ENCODE measurements at regions not wholly inside any gene's neighbourhood (a gene's known extent, or its start where the extent isn't known, plus 50 kb on each side); places are given as distances from the start of the nearest gene placed in this dataset.

- H3K9me3 ChIP-seq (ENCODE audit: low read length): no peaks in the 10 kb centered on the region
- no peaks in the 10 kb centered on the region for H3K27me3 ChIP-seq (ENCODE audit: insufficient read depth, low read depth, low read length)
- no peaks in the 10 kb centered on the region for H3K9me2 ChIP-seq (ENCODE audit: insufficient read depth, low read length)
- H3K4me3 ChIP-seq (ENCODE audit: low read length): no peak overlapping the region
- no peaks in the 10 kb centered on the region for H3K79me2 ChIP-seq (replicated peaks; ENCODE audit: insufficient read depth, low read length)
- no peak overlapping the region for H3K27ac ChIP-seq (ENCODE audit: low read length)
- no peaks in the 10 kb centered on the region for H3F3A ChIP-seq (ENCODE audit: insufficient read depth, low read length, poor library complexity, severe bottlenecking)
- H3K4me2 ChIP-seq (ENCODE audit: low read length): no peak overlapping the region
- H4K20me1 ChIP-seq (ENCODE audit: insufficient read depth): no peaks in the 10 kb centered on the region
- TF ChIP-seq SMC3 (conservative IDR thresholded peaks at IDR 0.05; ENCODE audit: poor library complexity): no peak
- TF ChIP-seq POLR2AphosphoS5 (IDR thresholded peaks at IDR 0.05): no peak
- TF ChIP-seq, protein P1, sequence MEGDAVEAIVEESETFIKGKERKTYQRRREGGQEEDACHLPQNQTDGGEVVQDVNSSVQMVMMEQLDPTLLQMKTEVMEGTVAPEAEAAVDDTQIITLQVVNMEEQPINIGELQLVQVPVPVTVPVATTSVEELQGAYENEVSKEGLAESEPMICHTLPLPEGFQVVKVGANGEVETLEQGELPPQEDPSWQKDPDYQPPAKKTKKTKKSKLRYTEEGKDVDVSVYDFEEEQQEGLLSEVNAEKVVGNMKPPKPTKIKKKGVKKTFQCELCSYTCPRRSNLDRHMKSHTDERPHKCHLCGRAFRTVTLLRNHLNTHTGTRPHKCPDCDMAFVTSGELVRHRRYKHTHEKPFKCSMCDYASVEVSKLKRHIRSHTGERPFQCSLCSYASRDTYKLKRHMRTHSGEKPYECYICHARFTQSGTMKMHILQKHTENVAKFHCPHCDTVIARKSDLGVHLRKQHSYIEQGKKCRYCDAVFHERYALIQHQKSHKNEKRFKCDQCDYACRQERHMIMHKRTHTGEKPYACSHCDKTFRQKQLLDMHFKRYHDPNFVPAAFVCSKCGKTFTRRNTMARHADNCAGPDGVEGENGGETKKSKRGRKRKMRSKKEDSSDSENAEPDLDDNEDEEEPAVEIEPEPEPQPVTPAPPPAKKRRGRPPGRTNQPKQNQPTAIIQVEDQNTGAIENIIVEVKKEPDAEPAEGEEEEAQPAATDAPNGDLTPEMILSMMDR (IDR thresholded peaks at IDR 0.05; ENCODE audit: poor library complexity, severe bottlenecking): no peak
- TF ChIP-seq MXI1 (conservative IDR thresholded peaks at IDR 0.05; ENCODE audit: poor library complexity, severe bottlenecking): no peak
- no peak for TF ChIP-seq EZH2 (IDR thresholded peaks at IDR 0.05; ENCODE audit: borderline replicate concordance, insufficient read depth, low read length, poor library complexity, severe bottlenecking)
- H3K9ac ChIP-seq (ENCODE audit: low read length): no peak overlapping the region
- no peaks in the 10 kb centered on the region for H3K36me3 ChIP-seq (ENCODE audit: insufficient read depth, low read length)
- no peak overlapping the region for H2AFZ ChIP-seq (ENCODE audit: low read depth, low read length)
Observed at GRCh38 chr4:23360718-23361117, 529.1 kb downstream of the PPARGC1A start.

DNA sequence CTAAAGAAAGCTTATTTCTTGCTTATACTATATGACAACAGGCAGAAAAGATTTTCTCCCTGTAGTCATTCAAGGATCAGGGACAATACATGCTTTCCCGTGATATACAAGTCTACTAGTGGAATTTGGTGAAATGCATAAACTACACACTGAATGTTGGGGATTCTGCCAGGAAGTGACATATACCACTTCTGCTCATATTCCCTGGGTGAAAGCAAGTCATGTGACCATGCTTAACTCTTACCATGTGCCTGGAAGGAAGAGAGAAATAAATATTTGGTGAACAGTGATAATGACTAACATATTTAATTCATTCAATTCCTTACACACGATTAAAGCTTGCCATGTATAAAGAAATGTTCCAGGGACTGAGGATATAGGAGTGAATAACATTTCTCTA is 534.6 kb downstream of the PPARGC1A start:
- Histone ChIP-seq H3K79me2 (replicated peaks; ENCODE audit: insufficient read depth, low read length) (no peaks in the 10 kb centered on the region), H3K27me3 (ENCODE audit: insufficient read depth, low read depth, low read length) (no peaks in the 10 kb centered on the region), H3K4me2 (ENCODE audit: low read length) (no peak overlapping the region), H2AFZ (ENCODE audit: low read depth, low read length) (no peak overlapping the region), H3K36me3 (ENCODE audit: insufficient read depth, low read length) (no peaks in the 10 kb centered on the region), H3K9ac (ENCODE audit: low read length) (no peak overlapping the region), H3K27ac (ENCODE audit: low read length) (no peak overlapping the region), H4K20me1 (ENCODE audit: insufficient read depth) (no peaks in the 10 kb centered on the region), H3K9me2 (ENCODE audit: insufficient read depth, low read length) (no peaks in the 10 kb centered on the region), H3F3A (ENCODE audit: insufficient read depth, low read length, poor library complexity, severe bottlenecking) (no peaks in the 10 kb centered on the region), H3K9me3 (ENCODE audit: low read length) (no peaks in the 10 kb centered on the region), H3K4me3 (ENCODE audit: low read length) (no peak overlapping the region)
- no peak for TF ChIP-seq POLR2AphosphoS5 (IDR thresholded peaks at IDR 0.05)
- TF ChIP-seq, protein P1 (IDR thresholded peaks at IDR 0.05; ENCODE audit: poor library complexity, severe bottlenecking): no peak
- TF ChIP-seq TAF1 (IDR thresholded peaks at IDR 0.05; ENCODE audit: low read depth): no peak
- TF ChIP-seq, protein P2, sequence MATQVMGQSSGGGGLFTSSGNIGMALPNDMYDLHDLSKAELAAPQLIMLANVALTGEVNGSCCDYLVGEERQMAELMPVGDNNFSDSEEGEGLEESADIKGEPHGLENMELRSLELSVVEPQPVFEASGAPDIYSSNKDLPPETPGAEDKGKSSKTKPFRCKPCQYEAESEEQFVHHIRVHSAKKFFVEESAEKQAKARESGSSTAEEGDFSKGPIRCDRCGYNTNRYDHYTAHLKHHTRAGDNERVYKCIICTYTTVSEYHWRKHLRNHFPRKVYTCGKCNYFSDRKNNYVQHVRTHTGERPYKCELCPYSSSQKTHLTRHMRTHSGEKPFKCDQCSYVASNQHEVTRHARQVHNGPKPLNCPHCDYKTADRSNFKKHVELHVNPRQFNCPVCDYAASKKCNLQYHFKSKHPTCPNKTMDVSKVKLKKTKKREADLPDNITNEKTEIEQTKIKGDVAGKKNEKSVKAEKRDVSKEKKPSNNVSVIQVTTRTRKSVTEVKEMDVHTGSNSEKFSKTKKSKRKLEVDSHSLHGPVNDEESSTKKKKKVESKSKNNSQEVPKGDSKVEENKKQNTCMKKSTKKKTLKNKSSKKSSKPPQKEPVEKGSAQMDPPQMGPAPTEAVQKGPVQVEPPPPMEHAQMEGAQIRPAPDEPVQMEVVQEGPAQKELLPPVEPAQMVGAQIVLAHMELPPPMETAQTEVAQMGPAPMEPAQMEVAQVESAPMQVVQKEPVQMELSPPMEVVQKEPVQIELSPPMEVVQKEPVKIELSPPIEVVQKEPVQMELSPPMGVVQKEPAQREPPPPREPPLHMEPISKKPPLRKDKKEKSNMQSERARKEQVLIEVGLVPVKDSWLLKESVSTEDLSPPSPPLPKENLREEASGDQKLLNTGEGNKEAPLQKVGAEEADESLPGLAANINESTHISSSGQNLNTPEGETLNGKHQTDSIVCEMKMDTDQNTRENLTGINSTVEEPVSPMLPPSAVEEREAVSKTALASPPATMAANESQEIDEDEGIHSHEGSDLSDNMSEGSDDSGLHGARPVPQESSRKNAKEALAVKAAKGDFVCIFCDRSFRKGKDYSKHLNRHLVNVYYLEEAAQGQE (IDR thresholded peaks at IDR 0.05; ENCODE audit: borderline replicate concordance): no peak
- TF ChIP-seq MXI1 (conservative IDR thresholded peaks at IDR 0.05; ENCODE audit: poor library complexity, severe bottlenecking): no peak
- TF ChIP-seq RAD21 (conservative IDR thresholded peaks at IDR 0.05): no peak
- no peak for TF ChIP-seq SMC3 (conservative IDR thresholded peaks at IDR 0.05; ENCODE audit: poor library complexity)
- no peak for TF ChIP-seq EP300 (conservative IDR thresholded peaks at IDR 0.05; ENCODE audit: poor library complexity, severe bottlenecking)
- no peak for TF ChIP-seq EZH2 (IDR thresholded peaks at IDR 0.05; ENCODE audit: borderline replicate concordance, insufficient read depth, low read length, poor library complexity, severe bottlenecking)

All from neural cell (in vitro differentiated cells).